Progenitor cell of endocrine pancreas (in vitro differentiated cells): ENCODE measurements at regions not wholly inside any gene's neighbourhood (a gene's known extent, or its start where the extent isn't known, plus 50 kb on each side); places are given as distances from the start of the nearest gene placed in this dataset.
"Not testable (repeated sequence)": the region's sequence is repeated elsewhere in the genome, so short reads cannot be mapped to it uniquely, and the experiment has no call there.

Experiments used
- DNase-seq: peaks from one replicate; pipeline ENCODE4 v3.0.0; 2021; ENCODE audit warnings: low spot score; ENCODE audit not compliant: unreplicated experiment
- H3K27ac Mint-ChIP-seq: 2 replicates; pipeline ENCODE4 v1.8.0; 2021; ENCODE audit warnings: mild to moderate bottlenecking, moderate library complexity, mixed read lengths
- H3K27me3 Mint-ChIP-seq: 2 replicates; pipeline ENCODE4 v1.8.0; 2021; ENCODE audit warnings: mixed read lengths
- H3K36me3 Mint-ChIP-seq: 2 replicates; pipeline ENCODE4 v1.8.0; 2022; ENCODE audit warnings: mixed read lengths; ENCODE audit not compliant: insufficient read depth
- H3K4me1 Mint-ChIP-seq: 2 replicates; pipeline ENCODE4 v1.8.0; 2021; ENCODE audit warnings: low read depth, mixed read lengths
- H3K4me3 Mint-ChIP-seq: 2 replicates; pipeline ENCODE4 v1.8.0; 2021; ENCODE audit warnings: low read depth, mild to moderate bottlenecking, moderate library complexity, mixed read lengths
- H3K9me3 Mint-ChIP-seq: 2 replicates; pipeline ENCODE4 v1.8.0; 2021; ENCODE audit warnings: low read depth, mixed read lengths
- TF ChIP-seq, protein P1 (sequence below): fragments of 200-600 bp; sonication (generic); IDR thresholded peaks from one replicate; pipeline ENCODE4 v1.5.0; 2021; ENCODE audit warnings: antibody characterized with exemption, mild to moderate bottlenecking; ENCODE audit not compliant: unreplicated experiment

DNA sequence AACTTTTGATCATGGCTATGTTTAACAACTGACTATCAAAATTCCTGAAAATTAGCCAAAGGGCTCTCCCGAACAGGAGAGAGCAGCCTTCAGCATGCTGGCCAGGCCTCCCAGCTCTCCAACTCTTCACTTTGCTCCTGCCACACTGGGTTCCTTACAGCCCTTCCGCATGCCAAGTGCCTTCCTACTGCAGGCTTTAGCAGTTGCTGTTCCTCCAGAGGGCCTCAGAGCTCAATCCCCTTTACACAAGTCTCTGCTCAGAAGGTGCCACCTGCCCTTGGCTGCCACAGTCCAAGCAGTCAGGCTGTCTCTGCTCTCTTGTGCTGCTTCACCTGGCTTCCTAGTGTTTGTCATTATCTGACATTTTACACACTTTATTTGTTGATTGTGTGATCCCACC is 553.1 kb upstream of the PPP2R3A start:
- Mint-ChIP-seq H3K27me3 (no peaks in the 10 kb centered on the region), H3K27ac (no peak overlapping the region), H3K36me3 (no peaks in the 10 kb centered on the region), H3K4me1 (no peaks in the 10 kb centered on the region), H3K4me3 (no peak overlapping the region), H3K9me3 (no peaks in the 10 kb centered on the region)
- TF ChIP-seq, protein P1, sequence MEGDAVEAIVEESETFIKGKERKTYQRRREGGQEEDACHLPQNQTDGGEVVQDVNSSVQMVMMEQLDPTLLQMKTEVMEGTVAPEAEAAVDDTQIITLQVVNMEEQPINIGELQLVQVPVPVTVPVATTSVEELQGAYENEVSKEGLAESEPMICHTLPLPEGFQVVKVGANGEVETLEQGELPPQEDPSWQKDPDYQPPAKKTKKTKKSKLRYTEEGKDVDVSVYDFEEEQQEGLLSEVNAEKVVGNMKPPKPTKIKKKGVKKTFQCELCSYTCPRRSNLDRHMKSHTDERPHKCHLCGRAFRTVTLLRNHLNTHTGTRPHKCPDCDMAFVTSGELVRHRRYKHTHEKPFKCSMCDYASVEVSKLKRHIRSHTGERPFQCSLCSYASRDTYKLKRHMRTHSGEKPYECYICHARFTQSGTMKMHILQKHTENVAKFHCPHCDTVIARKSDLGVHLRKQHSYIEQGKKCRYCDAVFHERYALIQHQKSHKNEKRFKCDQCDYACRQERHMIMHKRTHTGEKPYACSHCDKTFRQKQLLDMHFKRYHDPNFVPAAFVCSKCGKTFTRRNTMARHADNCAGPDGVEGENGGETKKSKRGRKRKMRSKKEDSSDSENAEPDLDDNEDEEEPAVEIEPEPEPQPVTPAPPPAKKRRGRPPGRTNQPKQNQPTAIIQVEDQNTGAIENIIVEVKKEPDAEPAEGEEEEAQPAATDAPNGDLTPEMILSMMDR: no peak
- DNase-seq: no peak

DNA sequence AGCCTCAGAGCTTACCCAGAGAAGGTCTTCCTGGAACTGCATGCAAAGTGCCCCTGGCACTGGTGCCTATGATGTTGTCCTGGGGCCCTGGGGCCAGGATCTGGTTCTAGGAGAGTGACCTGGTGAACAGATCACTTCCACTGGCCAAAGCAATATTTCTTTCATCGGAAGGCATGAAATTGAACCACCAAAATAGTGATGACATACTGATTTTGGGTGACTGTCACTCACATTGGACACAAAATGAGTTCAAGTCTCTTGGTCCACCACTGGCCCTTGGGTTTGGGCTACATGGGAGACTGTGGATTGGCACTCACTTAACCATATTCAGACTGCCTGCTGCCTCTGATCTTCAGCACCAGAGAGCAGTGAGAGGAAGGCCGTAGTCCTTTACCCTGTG is 549.3 kb upstream of the PPP2R3A start:
- Mint-ChIP-seq H3K36me3 (no peaks in the 10 kb centered on the region), H3K27ac (no peak overlapping the region), H3K4me1 (no peaks in the 10 kb centered on the region), H3K4me3 (no peak overlapping the region), H3K9me3 (no peaks in the 10 kb centered on the region), H3K27me3 (no peaks in the 10 kb centered on the region)
- TF ChIP-seq, protein P1: no peak
- DNase-seq: no peak

DNA sequence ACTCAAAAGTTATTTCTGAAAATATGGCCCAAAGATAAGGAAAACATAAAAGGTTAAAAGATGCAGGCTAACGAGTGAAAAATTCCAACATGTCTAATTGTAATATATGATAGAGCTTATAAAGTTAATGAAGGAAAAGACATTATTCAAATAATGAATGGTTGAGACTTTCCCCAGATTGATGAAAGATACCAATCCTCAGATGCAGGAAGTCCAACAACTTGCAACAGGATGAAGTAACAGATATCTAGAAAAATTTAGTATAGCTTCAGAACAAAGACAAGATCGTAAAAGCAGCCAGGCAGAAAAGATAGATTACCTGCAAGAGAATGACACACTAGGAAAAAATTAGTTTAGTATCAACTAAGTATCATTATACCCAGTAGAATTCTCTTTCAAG is 546.4 kb upstream of the PPP2R3A start:
- H3K4me1 Mint-ChIP-seq: no peaks in the 10 kb centered on the region
- no peaks in the 10 kb centered on the region for H3K9me3 Mint-ChIP-seq
- DNase-seq: no peak
- H3K27me3 Mint-ChIP-seq: no peaks in the 10 kb centered on the region
- H3K4me3 Mint-ChIP-seq: no peak overlapping the region
- H3K27ac Mint-ChIP-seq: no peak overlapping the region
- TF ChIP-seq, protein P1: no peak
- no peaks in the 10 kb centered on the region for H3K36me3 Mint-ChIP-seq

DNA sequence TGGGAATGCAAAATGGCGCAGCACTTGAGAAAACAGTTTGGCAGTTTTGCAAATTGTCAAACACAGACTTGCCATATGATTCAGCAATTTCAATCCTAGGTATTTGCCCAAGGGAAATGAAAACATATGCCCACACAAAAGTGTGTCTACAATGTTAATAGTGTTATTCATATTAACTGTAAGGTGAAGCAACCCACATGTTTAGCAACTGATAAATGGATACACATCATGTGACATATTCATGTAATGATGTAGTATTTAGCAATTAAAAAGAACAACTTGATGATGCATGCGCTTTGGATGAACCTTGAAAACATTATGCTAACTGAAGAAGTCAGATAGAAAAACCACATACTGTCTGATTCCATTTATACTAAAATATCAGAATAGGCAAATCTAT is 539.0 kb upstream of the PPP2R3A start:
- peaks cover 2% of the 10 kb centered on the region for H3K36me3 Mint-ChIP-seq
- no peak overlapping the region for H3K27ac Mint-ChIP-seq
- no peak overlapping the region for H3K4me3 Mint-ChIP-seq
- H3K9me3 Mint-ChIP-seq: no peaks in the 10 kb centered on the region
- no peak for DNase-seq
- peaks cover 10% of the 10 kb centered on the region for H3K4me1 Mint-ChIP-seq
- TF ChIP-seq, protein P1: no peak
- H3K27me3 Mint-ChIP-seq: no peaks in the 10 kb centered on the region

DNA sequence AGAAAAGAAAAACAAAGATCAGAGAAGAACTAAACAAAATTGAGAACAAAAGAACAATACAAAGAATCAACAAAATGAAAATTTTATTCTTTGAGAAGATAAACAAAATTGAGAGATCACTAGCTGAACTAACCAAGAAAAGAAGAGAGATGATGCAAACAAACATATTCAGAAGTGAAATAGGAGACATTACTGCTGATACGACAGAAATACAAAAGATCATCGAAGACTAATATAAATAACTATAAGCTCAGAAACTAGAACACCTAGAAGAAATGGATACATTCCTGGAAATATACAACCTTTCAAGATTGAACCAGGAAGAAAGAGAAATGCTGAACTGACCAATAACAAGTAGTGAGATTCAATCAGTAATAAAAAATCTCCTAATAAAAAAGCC is 533.1 kb upstream of the PPP2R3A start:
- Mint-ChIP-seq H3K4me1 (peaks cover 12% of the 10 kb centered on the region), H3K9me3 (peaks cover 24% of the 10 kb centered on the region), H3K4me3 (no peak overlapping the region), H3K27me3 (no peaks in the 10 kb centered on the region), H3K27ac (no peak overlapping the region), H3K36me3 (peaks cover 18% of the 10 kb centered on the region)
- TF ChIP-seq, protein P1: no peak
- DNase-seq: no peak

DNA sequence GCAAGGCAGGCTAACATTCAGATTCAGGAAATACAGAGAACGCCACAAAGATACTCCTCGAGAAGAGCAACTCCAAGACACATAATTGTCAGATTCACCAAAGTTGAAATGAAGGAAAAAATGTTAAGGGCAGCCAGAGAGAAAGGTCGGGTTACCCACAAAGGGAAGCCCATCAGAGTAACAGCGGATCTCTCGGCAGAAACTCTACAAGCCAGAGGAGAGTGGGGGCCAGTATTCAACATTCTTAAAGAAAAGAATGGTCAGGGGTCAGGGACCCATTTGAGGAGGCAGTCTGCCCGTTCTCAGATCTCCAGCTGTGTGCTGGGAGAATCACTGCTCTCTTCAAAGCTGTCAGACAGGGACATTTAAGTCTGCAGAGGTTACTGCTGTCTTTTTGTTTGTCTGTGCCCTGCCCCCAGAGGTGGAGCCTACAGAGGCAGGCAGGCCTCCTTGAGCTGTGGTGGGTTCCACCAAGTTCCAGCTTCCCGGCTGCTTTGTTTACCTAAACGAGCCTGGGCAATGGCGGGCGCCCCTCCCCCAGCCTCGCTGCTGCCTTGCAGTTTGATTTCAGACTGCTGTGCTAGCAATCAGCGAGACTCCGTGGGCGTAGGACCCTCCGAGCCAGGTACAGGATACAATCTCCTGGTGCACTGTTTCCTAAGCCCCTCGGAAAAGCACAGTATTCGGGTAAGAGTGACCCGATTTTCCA is 526.5 kb upstream of the PPP2R3A start:
- DNase-seq: peak; percentile 32
- H3K9me3 Mint-ChIP-seq: not testable (repeated sequence)

DNA sequence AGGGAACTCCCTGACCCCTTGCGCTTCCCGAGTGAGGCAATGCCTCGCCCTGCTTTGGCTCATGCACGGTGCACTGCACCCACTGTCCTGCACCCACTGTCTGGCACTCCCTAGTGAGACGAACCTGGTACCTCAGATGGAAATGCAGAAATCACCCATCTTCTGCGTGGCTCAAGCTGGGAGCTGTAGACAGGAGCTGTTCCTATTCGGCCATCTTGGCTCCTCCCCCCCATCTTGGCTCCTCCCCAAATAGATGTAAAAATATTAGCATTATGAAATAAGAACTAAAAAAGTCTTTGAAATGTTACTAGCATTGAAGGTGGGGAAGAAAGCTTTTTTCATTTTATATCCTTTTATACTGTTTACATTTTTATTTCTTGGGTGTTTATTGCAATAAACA is 525.9 kb upstream of the PPP2R3A start:
- Mint-ChIP-seq H3K4me3 (peak overlapping the region; percentile 95), H3K27ac (peak overlapping the region; percentile 97)
- H3K27me3 Mint-ChIP-seq, H3K36me3 Mint-ChIP-seq, H3K4me1 Mint-ChIP-seq, H3K9me3 Mint-ChIP-seq, DNase-seq: not testable (repeated sequence)

More for the DNA sequence above, 526.5 kb upstream of the PPP2R3A start:
- H3K4me1 Mint-ChIP-seq, H3K27me3 Mint-ChIP-seq: not testable (repeated sequence)
- Mint-ChIP-seq H3K36me3 (peaks cover 11% of the 10 kb centered on the region), H3K4me3 (peak overlapping the region; percentile 95), H3K27ac (peak overlapping the region; percentile 97)
